ENCODE measurements at regions not wholly inside any gene's neighbourhood (a gene's known extent, or its start where the extent isn't known, plus 50 kb on each side); places are given as distances from the start of the nearest gene placed in this dataset.

- Histone ChIP-seq H3K9ac (ENCODE audit: low read depth, low read length) (no peak overlapping the region), H2AFZ (ENCODE audit: low read depth, low read length) (no peak overlapping the region), H3K27ac (ENCODE audit: low read length) (no peak overlapping the region), H3K27me3 (ENCODE audit: insufficient read depth, low read length, poor library complexity) (no peaks in the 10 kb centered on the region), H3K79me2 (ENCODE audit: insufficient read depth, low read length) (no peaks in the 10 kb centered on the region), H3K4me3 (ENCODE audit: low read depth in 1 of 2, low read length in 2 of 2) (no peak overlapping the region), H3K36me3 (ENCODE audit: insufficient read depth, low read length) (no peaks in the 10 kb centered on the region), H3K4me2 (ENCODE audit: insufficient read depth, low read length) (no peak overlapping the region), H3K4me1 (ENCODE audit: insufficient read depth, low read length) (no peaks in the 10 kb centered on the region), H4K20me1 (ENCODE audit: insufficient read depth, low read length) (no peaks in the 10 kb centered on the region), H3K9me3 (ENCODE audit: insufficient read depth, low read length, severe bottlenecking) (no peaks in the 10 kb centered on the region)
- ATAC-seq (ENCODE audit: insufficient read depth, low read depth) (no peak), DNase-seq (no peak)
- TF ChIP-seq CTCF (IDR thresholded peaks at IDR 0.05; ENCODE audit: borderline replicate concordance, extremely low read depth, low read length, poor library complexity, severe bottlenecking) = no peak
- no peak for TF ChIP-seq EZH2 (IDR thresholded peaks at IDR 0.05; ENCODE audit: borderline replicate concordance, low read depth, low read length, severe bottlenecking)
These were observed 351.9 kb downstream of the GALR1 start for GRCh38 chr18:77601567-77601966.

- DNase-seq = no peak
- Histone ChIP-seq H3K79me2 (ENCODE audit: insufficient read depth, low read length) (no peaks in the 10 kb centered on the region), H3K27me3 (ENCODE audit: insufficient read depth, low read length, poor library complexity) (no peaks in the 10 kb centered on the region), H3K4me2 (ENCODE audit: insufficient read depth, low read length) (no peak overlapping the region), H3K36me3 (ENCODE audit: insufficient read depth, low read length) (no peaks in the 10 kb centered on the region), H3K4me3 (ENCODE audit: low read depth in 1 of 2, low read length in 2 of 2) (no peak overlapping the region), H3K27ac (ENCODE audit: low read length) (no peak overlapping the region), H3K4me1 (ENCODE audit: insufficient read depth, low read length) (no peaks in the 10 kb centered on the region), H3K9ac (ENCODE audit: low read depth, low read length) (no peak overlapping the region), H4K20me1 (ENCODE audit: insufficient read depth, low read length) (no peaks in the 10 kb centered on the region), H3K9me3 (ENCODE audit: insufficient read depth, low read length, severe bottlenecking) (no peaks in the 10 kb centered on the region), H2AFZ (ENCODE audit: low read depth, low read length) (no peak overlapping the region)
- ATAC-seq (ENCODE audit: insufficient read depth, low read depth) = no peak
- TF ChIP-seq EZH2 (IDR thresholded peaks at IDR 0.05; ENCODE audit: borderline replicate concordance, low read depth, low read length, severe bottlenecking) (no peak), CTCF (IDR thresholded peaks at IDR 0.05; ENCODE audit: borderline replicate concordance, extremely low read depth, low read length, poor library complexity, severe bottlenecking) (no peak)
These were observed 357.4 kb downstream of the GALR1 start for GRCh38 chr18:77607087-77607486.

GRCh38 chr18:77608807-77609206 is 359.2 kb downstream of the GALR1 start:
- Histone ChIP-seq H3K4me2 (ENCODE audit: insufficient read depth, low read length) (no peak overlapping the region), H3K27me3 (ENCODE audit: insufficient read depth, low read length, poor library complexity) (no peaks in the 10 kb centered on the region), H2AFZ (ENCODE audit: low read depth, low read length) (no peak overlapping the region), H3K36me3 (ENCODE audit: insufficient read depth, low read length) (no peaks in the 10 kb centered on the region), H3K4me3 (ENCODE audit: low read depth in 1 of 2, low read length in 2 of 2) (no peak overlapping the region), H3K79me2 (ENCODE audit: insufficient read depth, low read length) (no peaks in the 10 kb centered on the region), H3K9me3 (ENCODE audit: insufficient read depth, low read length, severe bottlenecking) (no peaks in the 10 kb centered on the region), H4K20me1 (ENCODE audit: insufficient read depth, low read length) (no peaks in the 10 kb centered on the region), H3K4me1 (ENCODE audit: insufficient read depth, low read length) (no peaks in the 10 kb centered on the region), H3K27ac (ENCODE audit: low read length) (no peak overlapping the region), H3K9ac (ENCODE audit: low read depth, low read length) (no peak overlapping the region)
- no peak for TF ChIP-seq CTCF (IDR thresholded peaks at IDR 0.05; ENCODE audit: borderline replicate concordance, extremely low read depth, low read length, poor library complexity, severe bottlenecking)
- TF ChIP-seq EZH2 (IDR thresholded peaks at IDR 0.05; ENCODE audit: borderline replicate concordance, low read depth, low read length, severe bottlenecking) = no peak
- no peak for ATAC-seq (ENCODE audit: insufficient read depth, low read depth)
- no peak for DNase-seq

- H3K4me2 ChIP-seq (ENCODE audit: insufficient read depth, low read length) = no peak overlapping the region
- no peaks in the 10 kb centered on the region for H3K27me3 ChIP-seq (ENCODE audit: insufficient read depth, low read length, poor library complexity)
- H3K79me2 ChIP-seq (ENCODE audit: insufficient read depth, low read length) = no peaks in the 10 kb centered on the region
- H3K4me1 ChIP-seq (ENCODE audit: insufficient read depth, low read length) = no peaks in the 10 kb centered on the region
- no peak for TF ChIP-seq EZH2 (IDR thresholded peaks at IDR 0.05; ENCODE audit: borderline replicate concordance, low read depth, low read length, severe bottlenecking)
- no peak for TF ChIP-seq CTCF (IDR thresholded peaks at IDR 0.05; ENCODE audit: borderline replicate concordance, extremely low read depth, low read length, poor library complexity, severe bottlenecking)
- H3K9me3 ChIP-seq (ENCODE audit: insufficient read depth, low read length, severe bottlenecking) = no peaks in the 10 kb centered on the region
- H2AFZ ChIP-seq (ENCODE audit: low read depth, low read length) = no peak overlapping the region
- H3K27ac ChIP-seq (ENCODE audit: low read length) = no peak overlapping the region
- DNase-seq (no peak), ATAC-seq (ENCODE audit: insufficient read depth, low read depth) (no peak)
- no peaks in the 10 kb centered on the region for H3K36me3 ChIP-seq (ENCODE audit: insufficient read depth, low read length)
- no peak overlapping the region for H3K4me3 ChIP-seq (ENCODE audit: low read depth in 1 of 2, low read length in 2 of 2)
- H4K20me1 ChIP-seq (ENCODE audit: insufficient read depth, low read length) = no peaks in the 10 kb centered on the region
- H3K9ac ChIP-seq (ENCODE audit: low read depth, low read length) = no peak overlapping the region
These were observed 368.0 kb downstream of the GALR1 start for GRCh38 chr18:77617694-77618093.

Measured in DND-41 (cell line).